ENCODE measurements at regions not wholly inside any gene's neighbourhood (a gene's known extent, or its start where the extent isn't known, plus 50 kb on each side); places are given as distances from the start of the nearest gene placed in this dataset.

DNA sequence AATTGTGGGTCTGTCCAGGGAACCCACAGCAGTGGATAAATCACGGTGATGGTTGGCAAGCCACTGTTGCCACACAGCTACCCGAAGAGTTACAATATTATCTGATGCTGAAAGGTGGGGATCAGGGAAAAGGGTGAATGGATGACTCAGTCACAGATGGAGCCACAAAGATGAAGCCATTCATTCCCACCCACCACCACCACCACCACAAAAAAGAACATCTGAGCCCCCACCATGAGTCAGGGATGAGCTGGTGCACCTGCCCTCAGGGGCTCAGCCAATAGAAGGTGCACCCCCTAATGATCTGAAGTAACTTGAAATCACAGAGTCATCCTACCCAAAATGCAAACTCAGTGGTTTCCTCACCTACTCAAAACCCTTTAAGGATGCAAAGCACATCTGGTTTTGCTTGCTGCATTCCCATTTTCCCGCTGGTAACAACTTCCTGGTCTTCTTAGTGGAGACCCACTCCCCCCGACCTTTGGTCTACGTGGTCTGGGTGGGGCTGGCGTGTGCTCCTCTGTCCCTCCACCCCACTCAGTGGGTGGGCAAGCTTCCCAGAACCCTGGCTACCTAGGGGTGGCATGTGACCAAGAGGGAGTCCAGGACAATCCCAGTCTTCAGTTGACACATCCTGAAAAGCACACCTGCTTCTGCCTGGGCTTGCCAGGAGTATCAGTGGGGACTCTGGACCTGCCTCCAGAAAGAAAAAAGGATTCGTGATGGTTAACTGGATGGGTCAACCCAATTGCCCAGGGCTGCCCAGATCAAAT is 125.5 kb downstream of the ANKRD60 start:
- Histone ChIP-seq H3K27ac (replicated peaks) (no peak overlapping the region), H3K36me3 (no peaks in the 10 kb centered on the region), H3K4me3 (no peak overlapping the region), H3K27me3 (ENCODE audit: low read depth) (peaks cover 58% of the 10 kb centered on the region), H3K9me3 (replicated peaks) (no peaks in the 10 kb centered on the region), H3K4me1 (no peaks in the 10 kb centered on the region)
- intact Hi-C loops (cut with micrococcal nuclease), result no loop called here
- DNase-seq, result no peak
- TF ChIP-seq, protein P1, sequence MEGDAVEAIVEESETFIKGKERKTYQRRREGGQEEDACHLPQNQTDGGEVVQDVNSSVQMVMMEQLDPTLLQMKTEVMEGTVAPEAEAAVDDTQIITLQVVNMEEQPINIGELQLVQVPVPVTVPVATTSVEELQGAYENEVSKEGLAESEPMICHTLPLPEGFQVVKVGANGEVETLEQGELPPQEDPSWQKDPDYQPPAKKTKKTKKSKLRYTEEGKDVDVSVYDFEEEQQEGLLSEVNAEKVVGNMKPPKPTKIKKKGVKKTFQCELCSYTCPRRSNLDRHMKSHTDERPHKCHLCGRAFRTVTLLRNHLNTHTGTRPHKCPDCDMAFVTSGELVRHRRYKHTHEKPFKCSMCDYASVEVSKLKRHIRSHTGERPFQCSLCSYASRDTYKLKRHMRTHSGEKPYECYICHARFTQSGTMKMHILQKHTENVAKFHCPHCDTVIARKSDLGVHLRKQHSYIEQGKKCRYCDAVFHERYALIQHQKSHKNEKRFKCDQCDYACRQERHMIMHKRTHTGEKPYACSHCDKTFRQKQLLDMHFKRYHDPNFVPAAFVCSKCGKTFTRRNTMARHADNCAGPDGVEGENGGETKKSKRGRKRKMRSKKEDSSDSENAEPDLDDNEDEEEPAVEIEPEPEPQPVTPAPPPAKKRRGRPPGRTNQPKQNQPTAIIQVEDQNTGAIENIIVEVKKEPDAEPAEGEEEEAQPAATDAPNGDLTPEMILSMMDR (IDR thresholded peaks at IDR 0.05; ENCODE audit: borderline replicate concordance), result no peak

DNA sequence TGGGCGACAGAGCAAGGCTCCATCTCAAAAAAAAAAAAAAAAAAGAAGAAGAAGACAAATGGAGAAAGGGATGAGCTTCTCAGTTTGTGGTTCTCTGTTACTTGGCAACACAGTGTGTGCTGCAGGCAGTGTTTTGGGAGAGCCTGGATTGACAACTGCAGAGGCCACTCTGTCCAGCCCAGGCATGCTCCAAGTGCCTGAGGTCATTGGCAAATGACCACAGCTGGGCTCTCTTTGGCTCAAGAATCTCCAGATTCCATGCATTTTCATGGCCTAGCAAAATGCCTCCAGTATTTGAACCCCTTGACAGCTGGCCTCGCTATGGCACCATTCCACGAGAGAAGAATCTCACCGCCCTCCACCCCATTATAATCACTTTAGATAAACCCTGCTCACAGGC is 126.2 kb downstream of the ANKRD60 start:
- DNase-seq, result no peak
- TF ChIP-seq, protein P1 (IDR thresholded peaks at IDR 0.05; ENCODE audit: borderline replicate concordance), result no peak
- Histone ChIP-seq H3K4me1 (no peaks in the 10 kb centered on the region), H3K9me3 (replicated peaks) (no peaks in the 10 kb centered on the region), H3K4me3 (no peak overlapping the region), H3K36me3 (no peaks in the 10 kb centered on the region), H3K27ac (replicated peaks) (no peak overlapping the region), H3K27me3 (ENCODE audit: low read depth) (peaks cover 58% of the 10 kb centered on the region)
- intact Hi-C loops (cut with micrococcal nuclease), result no loop called here

DNA sequence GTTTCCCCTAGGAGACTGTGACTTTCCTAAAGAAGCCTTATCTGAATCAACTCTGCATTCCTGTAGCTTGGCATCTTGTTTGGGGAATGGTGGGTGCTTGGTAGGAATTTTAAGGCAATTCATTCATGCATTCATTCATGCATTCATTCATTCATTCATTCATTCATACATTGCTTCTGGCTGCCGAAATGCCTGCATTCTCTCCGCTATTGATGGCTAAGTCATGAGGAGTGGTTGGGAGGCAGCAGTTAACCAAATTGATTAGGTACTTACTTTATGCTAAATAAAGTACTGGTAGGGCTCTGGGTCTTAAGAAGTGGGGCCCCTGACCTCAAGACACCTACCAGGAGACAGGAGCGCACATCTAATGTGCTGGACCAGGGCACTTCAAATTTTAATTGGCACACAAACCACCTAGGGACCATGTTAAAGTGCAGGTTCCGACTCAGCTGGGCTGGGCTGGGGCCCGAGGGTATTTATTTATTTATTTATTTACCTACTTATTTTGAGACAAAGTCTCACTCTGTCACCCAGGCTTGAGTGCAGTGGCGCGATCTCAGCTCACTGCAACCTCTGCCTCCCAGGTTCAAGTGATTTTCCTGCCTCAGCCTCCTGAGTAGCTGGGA is 127.6 kb downstream of the ANKRD60 start:
- Histone ChIP-seq H3K27ac (replicated peaks) (no peak overlapping the region), H3K4me1 (no peaks in the 10 kb centered on the region), H3K36me3 (no peaks in the 10 kb centered on the region), H3K27me3 (ENCODE audit: low read depth) (peaks cover 58% of the 10 kb centered on the region), H3K9me3 (replicated peaks) (no peaks in the 10 kb centered on the region), H3K4me3 (no peak overlapping the region)
- intact Hi-C loops (cut with micrococcal nuclease), result no loop called here
- DNase-seq, result no peak
- TF ChIP-seq, protein P1 (IDR thresholded peaks at IDR 0.05; ENCODE audit: borderline replicate concordance), result no peak

DNA sequence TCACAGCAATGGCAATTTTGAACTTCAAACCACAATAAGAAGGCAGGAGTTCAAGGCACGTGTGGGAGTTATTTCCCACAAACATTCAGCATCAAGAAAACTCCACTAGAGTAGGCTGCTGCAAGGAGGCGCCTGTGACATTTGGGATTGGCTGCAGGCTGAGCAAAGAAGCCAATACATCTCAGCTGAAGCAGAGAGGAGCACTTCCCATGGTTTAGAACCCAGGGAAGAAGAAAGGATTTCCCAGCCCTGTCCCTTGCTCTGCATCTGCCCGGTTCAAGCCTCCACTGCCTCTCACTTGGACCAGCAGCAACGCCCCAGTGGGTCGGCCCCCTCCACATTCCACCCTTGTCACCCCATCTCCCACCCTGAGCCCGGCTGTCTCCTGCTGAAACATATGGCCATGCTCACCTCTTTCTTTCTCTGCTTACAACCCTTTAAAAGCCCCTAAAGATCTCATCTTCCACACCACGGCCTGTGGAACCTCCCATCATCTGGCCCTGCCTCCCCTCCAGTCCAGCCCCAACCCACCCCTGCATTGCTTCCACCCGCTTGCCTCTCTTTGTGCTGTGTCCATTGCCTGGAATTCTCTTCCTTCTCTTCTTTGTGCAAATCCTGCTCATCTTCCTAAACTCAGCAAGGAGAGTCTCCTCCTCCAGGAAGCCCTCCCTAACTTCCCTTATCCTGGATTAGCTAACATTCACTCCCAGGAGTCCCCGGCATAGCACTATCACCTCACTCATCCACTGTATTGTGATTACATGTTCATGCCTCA is 128.3 kb downstream of the ANKRD60 start:
- Histone ChIP-seq H3K27me3 (ENCODE audit: low read depth) (peaks cover 54% of the 10 kb centered on the region), H3K4me3 (no peak overlapping the region), H3K9me3 (replicated peaks) (no peaks in the 10 kb centered on the region), H3K27ac (replicated peaks) (no peak overlapping the region), H3K4me1 (no peaks in the 10 kb centered on the region), H3K36me3 (no peaks in the 10 kb centered on the region)
- TF ChIP-seq, protein P1 (IDR thresholded peaks at IDR 0.05; ENCODE audit: borderline replicate concordance), result no peak
- intact Hi-C loops (cut with micrococcal nuclease), result no loop called here
- no peak for DNase-seq

DNA sequence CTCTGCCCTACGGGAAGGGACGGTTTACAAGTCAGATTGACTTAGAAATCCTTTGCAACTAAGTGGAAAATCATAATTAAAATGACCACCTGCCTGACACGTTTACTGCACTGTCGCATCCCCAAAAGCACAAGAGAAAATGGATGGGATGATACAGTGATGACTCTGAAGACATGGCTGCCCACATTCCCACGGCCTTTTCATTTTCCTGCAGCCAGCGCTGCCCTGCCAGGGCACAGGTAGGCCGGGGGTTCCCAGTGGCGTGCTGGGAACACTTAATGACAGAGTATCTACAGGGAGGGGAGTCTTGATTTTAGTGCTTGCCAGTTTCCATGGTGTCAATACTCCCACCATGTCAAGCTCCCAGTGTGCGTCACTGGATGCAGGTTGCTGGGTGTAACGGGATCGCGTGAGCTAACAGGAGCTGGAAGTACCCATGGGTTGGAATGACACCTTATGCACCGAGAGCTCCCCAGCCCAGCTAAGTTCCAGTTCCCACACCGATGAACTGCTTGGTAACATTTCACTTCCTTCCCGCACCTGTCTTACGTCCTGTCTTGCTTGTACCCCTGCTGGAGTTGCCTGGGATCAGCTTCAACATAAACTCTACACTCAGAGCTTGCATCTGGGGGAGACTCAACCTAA is 129.0 kb downstream of the ANKRD60 start:
- H3K27me3 ChIP-seq (ENCODE audit: low read depth), result peaks cover 56% of the 10 kb centered on the region
- no peaks in the 10 kb centered on the region for H3K36me3 ChIP-seq
- no peak overlapping the region for H3K27ac ChIP-seq (replicated peaks)
- intact Hi-C loops (cut with micrococcal nuclease), result no loop called here
- no peak overlapping the region for H3K4me3 ChIP-seq
- H3K4me1 ChIP-seq, result no peaks in the 10 kb centered on the region
- no peaks in the 10 kb centered on the region for H3K9me3 ChIP-seq (replicated peaks)
- DNase-seq, result no peak
- TF ChIP-seq, protein P1 (IDR thresholded peaks at IDR 0.05; ENCODE audit: borderline replicate concordance), result no peak

Data from left ventricle myocardium inferior (tissue), 1 donor.